ENCODE measurements at regions not wholly inside any gene's neighbourhood (a gene's known extent, or its start where the extent isn't known, plus 50 kb on each side); places are given as distances from the start of the nearest gene placed in this dataset.

- no peak for TF ChIP-seq POLR2A (IDR thresholded peaks at IDR 0.05; ENCODE audit: low read depth)
- no peak for TF ChIP-seq POLR2AphosphoS5 (IDR thresholded peaks at IDR 0.05)
Observed at GRCh38 chr3:28738425-28738824, 389.8 kb upstream of the AZI2 start.

Data from esophagus muscularis mucosa (tissue), 2 donors.